ENCODE measurements at regions not wholly inside any gene's neighbourhood (a gene's known extent, or its start where the extent isn't known, plus 50 kb on each side); places are given as distances from the start of the nearest gene placed in this dataset.
"Not testable (repeated sequence)": the region's sequence is repeated elsewhere in the genome, so short reads cannot be mapped to it uniquely, and the experiment has no call there.

- TF ChIP-seq CTCF (IDR thresholded peaks at IDR 0.05; ENCODE audit: extremely low read depth in 1 of 2, insufficient read depth in 1 of 2, low read depth in 1 of 2, low read length in 2 of 2); EZH2 (IDR thresholded peaks at IDR 0.05; ENCODE audit: borderline replicate concordance, low read depth, low read length, severe bottlenecking); POLR2AphosphoS5 (IDR thresholded peaks at IDR 0.05; ENCODE audit: insufficient read depth, low read depth, low read length); GATA2 (IDR thresholded peaks at IDR 0.05; ENCODE audit: insufficient read depth, insufficient read length, low read depth, low read length); POLR2A (IDR thresholded peaks at IDR 0.05; ENCODE audit: low read depth, low read length); MYC (IDR thresholded peaks at IDR 0.05; ENCODE audit: low read depth, low read length): not testable (repeated sequence)
Measured at GRCh38 chr9:107826688-107826983, 337.1 kb upstream of the KLF4 start.

Measured in endothelial cell of umbilical vein (primary cell).